DOHH2 (cell line): ENCODE measurements at regions not wholly inside any gene's neighbourhood (a gene's known extent, or its start where the extent isn't known, plus 50 kb on each side); places are given as distances from the start of the nearest gene placed in this dataset.

Experiments
- CTCF ChIP-seq: fragments of 200-600 bp; sonication (generic); IDR thresholded peaks from one replicate; pipeline ENCODE4 v1.5.1; 2014; ENCODE audit warnings: antibody characterized with exemption, mild to moderate bottlenecking, low read depth, low read length; ENCODE audit not compliant: poor library complexity, severe bottlenecking
- EZH2phosphoT487 ChIP-seq: fragments of 200-600 bp; sonication (generic); IDR thresholded peaks from 2 replicates; pipeline ENCODE4 v1.6.1; 2017; ENCODE audit warnings: borderline replicate concordance, mild to moderate bottlenecking, antibody characterized with exemption, low read length, moderate library complexity, mixed read lengths

GRCh38 chr1:104229860-104230259 is 480.2 kb downstream of the AMY1C start:
- TF ChIP-seq CTCF (no peak), EZH2phosphoT487 (no peak)
